Neural cell (in vitro differentiated cells): ENCODE measurements at regions not wholly inside any gene's neighbourhood (a gene's known extent, or its start where the extent isn't known, plus 50 kb on each side); places are given as distances from the start of the nearest gene placed in this dataset.

ENCODE experiments used
- H2AFZ ChIP-seq: fragments of 200-600, 300-800 bp; sonication (generic), shearing (Covaris generic); 2 replicates; pipeline ENCODE4 v1.6.0; 2014; ENCODE audit warnings: low read depth, mild to moderate bottlenecking, antibody characterized with exemption, low read length, moderate library complexity
- H3F3A ChIP-seq: fragments of 200-600 bp; shearing (Covaris generic); 2 replicates; pipeline ENCODE4 v1.6.1; 2016; ENCODE audit warnings: mild to moderate bottlenecking, moderate library complexity, mixed read lengths, antibody characterized with exemption, low read length; ENCODE audit not compliant: insufficient read depth, poor library complexity, severe bottlenecking
- H3K27ac ChIP-seq: fragments of 200-600, 300-800 bp; sonication (generic), shearing (Covaris generic); 2 replicates; pipeline ENCODE4 v1.5.1; 2014; ENCODE audit warnings: mild to moderate bottlenecking, low read length, moderate library complexity
- H3K27me3 ChIP-seq: fragments of 300-800, 200-600 bp; sonication (generic), shearing (Covaris generic); 2 replicates; pipeline ENCODE4 v1.6.0; 2014; ENCODE audit warnings: mild to moderate bottlenecking, low read depth, low read length, moderate library complexity; ENCODE audit not compliant: insufficient read depth
- H3K36me3 ChIP-seq: fragments of 300-800, 200-600 bp; sonication (generic), shearing (Covaris generic); 2 replicates; pipeline ENCODE4 v1.5.1; 2014; ENCODE audit warnings: mild to moderate bottlenecking, antibody characterized with exemption, low read length, moderate library complexity; ENCODE audit not compliant: insufficient read depth
- H3K4me2 ChIP-seq: fragments of 300-800, 200-600 bp; sonication (generic), shearing (Covaris generic); 2 replicates; pipeline ENCODE4 v1.6.0; 2014; ENCODE audit warnings: mild to moderate bottlenecking, low read length
- H3K4me3 ChIP-seq: fragments of 300-800, 200-600 bp; sonication (generic), shearing (Covaris generic); 2 replicates; pipeline ENCODE4 v1.5.1; 2014; ENCODE audit warnings: mild to moderate bottlenecking, low read length, moderate library complexity
- H3K79me2 ChIP-seq: fragments of 200-600 bp; shearing (Covaris generic); replicated peaks from 2 replicates; pipeline ENCODE4 v1.6.0; 2014; ENCODE audit warnings: mild to moderate bottlenecking, low read length, moderate library complexity; ENCODE audit not compliant: insufficient read depth
- H3K9ac ChIP-seq: fragments of 300-800, 200-600 bp; sonication (generic), shearing (Covaris generic); 2 replicates; pipeline ENCODE4 v1.6.1; 2016; ENCODE audit warnings: mild to moderate bottlenecking, low read length, mixed read lengths
- H3K9me2 ChIP-seq: fragments of 200-600 bp; shearing (Covaris generic); 2 replicates; pipeline ENCODE4 v1.6.1; 2016; ENCODE audit warnings: mild to moderate bottlenecking, low read length, mixed read lengths; ENCODE audit not compliant: insufficient read depth
- H3K9me3 ChIP-seq: fragments of 200-600, 300-800 bp; sonication (generic), shearing (Covaris generic); 2 replicates; pipeline ENCODE4 v1.6.1; 2016; ENCODE audit warnings: mild to moderate bottlenecking, mixed run types, low read length, moderate library complexity, mixed read lengths
- H4K20me1 ChIP-seq: fragments of 200-600 bp; shearing (Covaris generic); 2 replicates; pipeline ENCODE4 v1.6.1; 2016; ENCODE audit warnings: mild to moderate bottlenecking, mixed run types; ENCODE audit not compliant: insufficient read depth
- EP300 ChIP-seq: fragments of 450-650 bp; conservative IDR thresholded peaks from 2 replicates; pipeline ENCODE4 v1.6.1; 2014; ENCODE audit warnings: antibody characterized with exemption, mild to moderate bottlenecking, moderate library complexity; ENCODE audit not compliant: poor library complexity, severe bottlenecking
- EZH2 ChIP-seq: fragments of 200-600, 300-800 bp; shearing (Covaris generic), sonication (generic); IDR thresholded peaks from 2 replicates; pipeline ENCODE4 v1.6.1; 2014; ENCODE audit warnings: antibody characterized with exemption, low read length, borderline replicate concordance, mild to moderate bottlenecking; ENCODE audit not compliant: insufficient read depth, poor library complexity, severe bottlenecking
- POLR2AphosphoS5 ChIP-seq: IDR thresholded peaks from 2 replicates; pipeline ENCODE4 v1.6.1; 2012
- RAD21 ChIP-seq: fragments of 450-650 bp; conservative IDR thresholded peaks from 2 replicates; pipeline ENCODE4 v1.6.1; 2014; ENCODE audit warnings: antibody characterized with exemption, mild to moderate bottlenecking, moderate library complexity
- SMC3 ChIP-seq: fragments of 450-650 bp; conservative IDR thresholded peaks from 2 replicates; pipeline ENCODE4 v1.6.1; 2014; ENCODE audit warnings: antibody characterized with exemption, mild to moderate bottlenecking, moderate library complexity; ENCODE audit not compliant: poor library complexity
- TAF1 ChIP-seq: IDR thresholded peaks from 2 replicates; pipeline ENCODE4 v1.6.1; 2012; ENCODE audit warnings: low read depth
- TF ChIP-seq, protein P1 (sequence below): fragments of 450-650 bp; IDR thresholded peaks from 2 replicates; pipeline ENCODE4 v1.5.1; 2014; ENCODE audit warnings: antibody characterized with exemption, mild to moderate bottlenecking, moderate library complexity; ENCODE audit not compliant: poor library complexity, severe bottlenecking
- TF ChIP-seq, protein P2 (sequence below): IDR thresholded peaks from 2 replicates; pipeline ENCODE4 v1.6.1; 2012; ENCODE audit warnings: borderline replicate concordance

DNA sequence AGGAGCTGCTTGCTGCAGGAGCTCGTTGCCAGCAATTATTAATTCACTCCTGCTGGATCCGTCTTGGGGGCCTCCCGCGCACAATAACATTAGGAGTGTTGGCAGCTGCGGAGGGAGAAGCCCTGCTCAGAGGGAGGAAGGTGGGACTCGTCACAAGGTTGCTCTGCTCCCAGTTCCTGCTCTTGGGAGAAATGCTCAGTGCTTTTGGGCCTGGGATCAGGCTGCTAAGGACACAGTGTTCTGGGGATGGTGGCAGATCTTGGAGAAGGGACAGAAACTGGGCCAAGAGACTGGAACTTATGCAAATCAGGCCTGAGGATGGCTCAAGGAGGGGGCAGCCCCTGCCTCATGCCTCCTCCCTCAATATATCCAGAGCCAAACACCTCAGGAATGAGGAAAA lies 78.9 kb upstream of the OLFM4 start:
- no peaks in the 10 kb centered on the region for H4K20me1 ChIP-seq
- H3K4me2 ChIP-seq: no peak overlapping the region
- H3K27ac ChIP-seq: no peak overlapping the region
- H3K36me3 ChIP-seq: no peaks in the 10 kb centered on the region
- no peak overlapping the region for H3K4me3 ChIP-seq
- H2AFZ ChIP-seq: no peak overlapping the region
- H3K9me2 ChIP-seq: no peaks in the 10 kb centered on the region
- no peaks in the 10 kb centered on the region for H3K79me2 ChIP-seq
- H3F3A ChIP-seq: no peaks in the 10 kb centered on the region
- no peak overlapping the region for H3K9ac ChIP-seq
- peaks cover 5% of the 10 kb centered on the region for H3K9me3 ChIP-seq
- TF ChIP-seq, protein P1, sequence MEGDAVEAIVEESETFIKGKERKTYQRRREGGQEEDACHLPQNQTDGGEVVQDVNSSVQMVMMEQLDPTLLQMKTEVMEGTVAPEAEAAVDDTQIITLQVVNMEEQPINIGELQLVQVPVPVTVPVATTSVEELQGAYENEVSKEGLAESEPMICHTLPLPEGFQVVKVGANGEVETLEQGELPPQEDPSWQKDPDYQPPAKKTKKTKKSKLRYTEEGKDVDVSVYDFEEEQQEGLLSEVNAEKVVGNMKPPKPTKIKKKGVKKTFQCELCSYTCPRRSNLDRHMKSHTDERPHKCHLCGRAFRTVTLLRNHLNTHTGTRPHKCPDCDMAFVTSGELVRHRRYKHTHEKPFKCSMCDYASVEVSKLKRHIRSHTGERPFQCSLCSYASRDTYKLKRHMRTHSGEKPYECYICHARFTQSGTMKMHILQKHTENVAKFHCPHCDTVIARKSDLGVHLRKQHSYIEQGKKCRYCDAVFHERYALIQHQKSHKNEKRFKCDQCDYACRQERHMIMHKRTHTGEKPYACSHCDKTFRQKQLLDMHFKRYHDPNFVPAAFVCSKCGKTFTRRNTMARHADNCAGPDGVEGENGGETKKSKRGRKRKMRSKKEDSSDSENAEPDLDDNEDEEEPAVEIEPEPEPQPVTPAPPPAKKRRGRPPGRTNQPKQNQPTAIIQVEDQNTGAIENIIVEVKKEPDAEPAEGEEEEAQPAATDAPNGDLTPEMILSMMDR: no peak
- TF ChIP-seq, protein P2, sequence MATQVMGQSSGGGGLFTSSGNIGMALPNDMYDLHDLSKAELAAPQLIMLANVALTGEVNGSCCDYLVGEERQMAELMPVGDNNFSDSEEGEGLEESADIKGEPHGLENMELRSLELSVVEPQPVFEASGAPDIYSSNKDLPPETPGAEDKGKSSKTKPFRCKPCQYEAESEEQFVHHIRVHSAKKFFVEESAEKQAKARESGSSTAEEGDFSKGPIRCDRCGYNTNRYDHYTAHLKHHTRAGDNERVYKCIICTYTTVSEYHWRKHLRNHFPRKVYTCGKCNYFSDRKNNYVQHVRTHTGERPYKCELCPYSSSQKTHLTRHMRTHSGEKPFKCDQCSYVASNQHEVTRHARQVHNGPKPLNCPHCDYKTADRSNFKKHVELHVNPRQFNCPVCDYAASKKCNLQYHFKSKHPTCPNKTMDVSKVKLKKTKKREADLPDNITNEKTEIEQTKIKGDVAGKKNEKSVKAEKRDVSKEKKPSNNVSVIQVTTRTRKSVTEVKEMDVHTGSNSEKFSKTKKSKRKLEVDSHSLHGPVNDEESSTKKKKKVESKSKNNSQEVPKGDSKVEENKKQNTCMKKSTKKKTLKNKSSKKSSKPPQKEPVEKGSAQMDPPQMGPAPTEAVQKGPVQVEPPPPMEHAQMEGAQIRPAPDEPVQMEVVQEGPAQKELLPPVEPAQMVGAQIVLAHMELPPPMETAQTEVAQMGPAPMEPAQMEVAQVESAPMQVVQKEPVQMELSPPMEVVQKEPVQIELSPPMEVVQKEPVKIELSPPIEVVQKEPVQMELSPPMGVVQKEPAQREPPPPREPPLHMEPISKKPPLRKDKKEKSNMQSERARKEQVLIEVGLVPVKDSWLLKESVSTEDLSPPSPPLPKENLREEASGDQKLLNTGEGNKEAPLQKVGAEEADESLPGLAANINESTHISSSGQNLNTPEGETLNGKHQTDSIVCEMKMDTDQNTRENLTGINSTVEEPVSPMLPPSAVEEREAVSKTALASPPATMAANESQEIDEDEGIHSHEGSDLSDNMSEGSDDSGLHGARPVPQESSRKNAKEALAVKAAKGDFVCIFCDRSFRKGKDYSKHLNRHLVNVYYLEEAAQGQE: no peak
- no peak for TF ChIP-seq POLR2AphosphoS5
- TF ChIP-seq EP300: no peak
- no peak for TF ChIP-seq RAD21
- TF ChIP-seq TAF1: no peak
- TF ChIP-seq EZH2: no peak
- no peak for TF ChIP-seq SMC3
- H3K27me3 ChIP-seq: no peaks in the 10 kb centered on the region

DNA sequence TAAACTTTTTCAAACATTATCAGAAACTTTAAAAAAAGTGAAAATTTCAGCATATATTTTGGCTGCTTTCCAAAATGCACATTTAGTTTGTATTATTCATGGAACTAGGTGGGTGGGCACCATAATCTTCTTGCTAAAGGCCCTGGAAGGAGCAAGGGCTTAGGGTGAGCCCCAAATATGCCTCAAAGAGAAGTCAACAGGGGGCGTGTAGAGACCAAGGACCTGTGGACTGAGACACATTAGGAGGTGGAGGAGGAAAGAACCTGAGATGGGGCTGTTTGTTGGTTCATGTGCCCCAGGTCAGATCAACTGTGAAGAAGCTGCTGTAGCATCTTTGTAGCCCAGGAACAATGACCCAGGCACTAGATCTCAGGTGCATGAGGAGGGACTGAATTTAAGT lies 79.6 kb upstream of the OLFM4 start:
- Histone ChIP-seq H3K9me2 (no peaks in the 10 kb centered on the region), H3K27me3 (no peaks in the 10 kb centered on the region), H3K9ac (no peak overlapping the region), H4K20me1 (no peaks in the 10 kb centered on the region), H2AFZ (no peak overlapping the region), H3K27ac (no peak overlapping the region), H3K4me3 (no peak overlapping the region), H3K9me3 (peaks cover 5% of the 10 kb centered on the region), H3K79me2 (no peaks in the 10 kb centered on the region), H3K36me3 (no peaks in the 10 kb centered on the region), H3F3A (no peaks in the 10 kb centered on the region), H3K4me2 (no peak overlapping the region)
- TF ChIP-seq, protein P2: no peak
